OCI-LY3 (cell line): ENCODE measurements at regions not wholly inside any gene's neighbourhood (a gene's known extent, or its start where the extent isn't known, plus 50 kb on each side); places are given as distances from the start of the nearest gene placed in this dataset.

Experiments used
- H2AFZ ChIP-seq: fragments of 200-600, 300-600 bp; shearing (Covaris generic); 2 replicates; pipeline ENCODE4 v1.6.0; 2014; ENCODE audit warnings: antibody characterized with exemption, low read depth, low read length
- H3K27ac ChIP-seq: fragments of 200-600, 300-600 bp; sonication (generic); 2 replicates; pipeline ENCODE4 v1.5.1; 2014; ENCODE audit warnings: mild to moderate bottlenecking, low read length, moderate library complexity, mixed read lengths
- H3K27me3 ChIP-seq: fragments of 200-600, 300-600 bp; sonication (generic); 2 replicates; pipeline ENCODE4 v1.6.1; 2014; ENCODE audit warnings: low read depth, low read length, mixed read lengths
- H3K36me3 ChIP-seq: fragments of 200-600, 300-600 bp; sonication (generic); replicated peaks from 2 replicates; pipeline ENCODE3; 2014; ENCODE audit warnings: low read depth, low read length, mixed read lengths
- H3K4me1 ChIP-seq: fragments of 300-600, 200-600 bp; sonication (generic); 2 replicates; pipeline ENCODE4 v1.6.1; 2014; ENCODE audit warnings: low read length, mixed read lengths
- H3K4me2 ChIP-seq: fragments of 200-600, 300-600 bp; sonication (generic); 2 replicates; pipeline ENCODE4 v1.6.1; 2014; ENCODE audit warnings: low read length, mixed read lengths
- H3K4me3 ChIP-seq: fragments of 300-600, 200-600 bp; sonication (generic); 2 replicates; pipeline ENCODE4 v1.5.1; 2014; ENCODE audit warnings: antibody characterized with exemption, mild to moderate bottlenecking, low read length, moderate library complexity
- H3K79me2 ChIP-seq: fragments of 300-600, 200-600 bp; shearing (Covaris generic); 2 replicates; pipeline ENCODE4 v1.6.1; 2014; ENCODE audit warnings: mild to moderate bottlenecking, low read length, mixed read lengths
- H3K9ac ChIP-seq: fragments of 300-600, 200-600 bp; shearing (Covaris generic); 2 replicates; pipeline ENCODE4 v1.6.0; 2014; ENCODE audit warnings: mild to moderate bottlenecking, low read length, moderate library complexity
- H3K9me3 ChIP-seq: fragments of 200-600, 300-600 bp; shearing (Covaris generic); 2 replicates; pipeline ENCODE4 v1.6.1; 2014; ENCODE audit warnings: low read length, mixed read lengths; ENCODE audit not compliant: insufficient read depth
- H4K20me1 ChIP-seq: fragments of 200-600, 300-600 bp; sonication (generic); 2 replicates; pipeline ENCODE4 v1.6.1; 2016; ENCODE audit warnings: low read length, mixed read lengths; ENCODE audit not compliant: insufficient read depth
- EZH2phosphoT487 ChIP-seq: fragments of 200-600 bp; shearing (Covaris generic); IDR thresholded peaks from 2 replicates; pipeline ENCODE4 v1.6.1; 2018; ENCODE audit warnings: antibody characterized with exemption, mixed run types, low read depth
- TF ChIP-seq, protein P1 (sequence below): fragments of 200-600, 300-600 bp; sonication (generic); IDR thresholded peaks from 2 replicates; pipeline ENCODE4 v1.5.1; 2014; ENCODE audit warnings: antibody characterized with exemption, low read length, low read depth

GRCh38 chr15:35769656-35770055, 223.7 kb upstream of the DPH6 start:
- Histone ChIP-seq H3K27me3 (no peaks in the 10 kb centered on the region), H3K4me3 (no peak overlapping the region), H3K4me1 (no peaks in the 10 kb centered on the region), H3K9me3 (no peaks in the 10 kb centered on the region), H3K4me2 (no peak overlapping the region), H3K36me3 (no peaks in the 10 kb centered on the region), H2AFZ (no peak overlapping the region), H3K9ac (no peak overlapping the region), H3K79me2 (no peaks in the 10 kb centered on the region), H4K20me1 (no peaks in the 10 kb centered on the region), H3K27ac (no peak overlapping the region)
- no peak for TF ChIP-seq EZH2phosphoT487
- TF ChIP-seq, protein P1, sequence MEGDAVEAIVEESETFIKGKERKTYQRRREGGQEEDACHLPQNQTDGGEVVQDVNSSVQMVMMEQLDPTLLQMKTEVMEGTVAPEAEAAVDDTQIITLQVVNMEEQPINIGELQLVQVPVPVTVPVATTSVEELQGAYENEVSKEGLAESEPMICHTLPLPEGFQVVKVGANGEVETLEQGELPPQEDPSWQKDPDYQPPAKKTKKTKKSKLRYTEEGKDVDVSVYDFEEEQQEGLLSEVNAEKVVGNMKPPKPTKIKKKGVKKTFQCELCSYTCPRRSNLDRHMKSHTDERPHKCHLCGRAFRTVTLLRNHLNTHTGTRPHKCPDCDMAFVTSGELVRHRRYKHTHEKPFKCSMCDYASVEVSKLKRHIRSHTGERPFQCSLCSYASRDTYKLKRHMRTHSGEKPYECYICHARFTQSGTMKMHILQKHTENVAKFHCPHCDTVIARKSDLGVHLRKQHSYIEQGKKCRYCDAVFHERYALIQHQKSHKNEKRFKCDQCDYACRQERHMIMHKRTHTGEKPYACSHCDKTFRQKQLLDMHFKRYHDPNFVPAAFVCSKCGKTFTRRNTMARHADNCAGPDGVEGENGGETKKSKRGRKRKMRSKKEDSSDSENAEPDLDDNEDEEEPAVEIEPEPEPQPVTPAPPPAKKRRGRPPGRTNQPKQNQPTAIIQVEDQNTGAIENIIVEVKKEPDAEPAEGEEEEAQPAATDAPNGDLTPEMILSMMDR: no peak

- no peak overlapping the region for H2AFZ ChIP-seq
- no peaks in the 10 kb centered on the region for H3K27me3 ChIP-seq
- no peaks in the 10 kb centered on the region for H4K20me1 ChIP-seq
- H3K79me2 ChIP-seq: no peaks in the 10 kb centered on the region
- TF ChIP-seq, protein P1: no peak
- no peak for TF ChIP-seq EZH2phosphoT487
- no peaks in the 10 kb centered on the region for H3K36me3 ChIP-seq
- no peaks in the 10 kb centered on the region for H3K4me1 ChIP-seq
- H3K27ac ChIP-seq: no peak overlapping the region
- no peak overlapping the region for H3K9ac ChIP-seq
- no peaks in the 10 kb centered on the region for H3K9me3 ChIP-seq
- no peak overlapping the region for H3K4me2 ChIP-seq
- H3K4me3 ChIP-seq: no peak overlapping the region
These were observed 225.9 kb upstream of the DPH6 start for GRCh38 chr15:35771746-35772442.

DNA sequence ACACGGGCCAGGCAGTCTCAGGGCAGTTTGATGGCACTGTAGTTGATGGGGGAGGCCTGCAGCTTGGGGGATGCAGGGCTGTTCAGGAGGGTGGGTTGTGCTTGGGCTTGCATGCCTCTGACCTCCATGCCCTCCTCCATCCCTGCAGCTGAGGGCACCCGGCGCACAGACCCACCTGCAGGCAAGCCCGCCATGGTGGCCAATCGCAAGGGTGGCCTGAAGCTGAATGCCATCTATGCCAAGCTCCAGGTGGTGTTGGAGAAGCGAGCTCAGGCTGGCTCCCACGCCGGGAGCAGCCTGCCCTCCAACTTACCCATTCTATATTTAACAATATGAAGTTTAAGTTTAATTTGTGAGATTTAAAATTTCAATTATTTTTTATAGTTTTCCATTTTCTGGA, 228.7 kb upstream of the DPH6 start:
- Histone ChIP-seq H3K36me3 (no peaks in the 10 kb centered on the region), H3K27me3 (no peaks in the 10 kb centered on the region), H4K20me1 (no peaks in the 10 kb centered on the region), H3K27ac (no peak overlapping the region), H3K9me3 (no peaks in the 10 kb centered on the region), H3K4me1 (no peaks in the 10 kb centered on the region), H2AFZ (no peak overlapping the region), H3K9ac (no peak overlapping the region), H3K79me2 (no peaks in the 10 kb centered on the region), H3K4me2 (no peak overlapping the region), H3K4me3 (no peak overlapping the region)
- TF ChIP-seq EZH2phosphoT487: no peak
- TF ChIP-seq, protein P1: no peak

GRCh38 chr15:35775471-35775870, 229.5 kb upstream of the DPH6 start:
- TF ChIP-seq EZH2phosphoT487: no peak
- TF ChIP-seq, protein P1: no peak
- Histone ChIP-seq H3K4me1 (no peaks in the 10 kb centered on the region), H3K4me2 (no peak overlapping the region)

More at GRCh38 chr15:35775471-35775870, 229.5 kb upstream of the DPH6 start:
- H3K79me2 ChIP-seq: no peaks in the 10 kb centered on the region
- H3K9ac ChIP-seq: no peak overlapping the region
- H3K27me3 ChIP-seq: no peaks in the 10 kb centered on the region
- H4K20me1 ChIP-seq: no peaks in the 10 kb centered on the region
- no peaks in the 10 kb centered on the region for H3K36me3 ChIP-seq
- H2AFZ ChIP-seq: no peak overlapping the region
- no peak overlapping the region for H3K4me3 ChIP-seq
- H3K27ac ChIP-seq: no peak overlapping the region
- H3K9me3 ChIP-seq: no peaks in the 10 kb centered on the region
